ENCODE measurements at regions not wholly inside any gene's neighbourhood (a gene's known extent, or its start where the extent isn't known, plus 50 kb on each side); places are given as distances from the start of the nearest gene placed in this dataset.

- intact Hi-C loops (cut with micrococcal nuclease) = loop anchor here (5.0 kb wide), 2 partner anchors 250 to 940 kb away; partner anchors contain the start of gene BPNT1
- ATAC-seq (ENCODE audit: low read depth) (no peak), DNase-seq (no peak)
- H3K36me3 Mint-ChIP-seq (ENCODE audit: low read depth) = no peaks in the 10 kb centered on the region
- H3K4me3 Mint-ChIP-seq = no peak overlapping the region
- POLR2A ChIA-PET = no interaction called here
- CTCF ChIA-PET = no interaction called here
- H3K27ac Mint-ChIP-seq = no peak overlapping the region
- TF ChIP-seq, protein P1, sequence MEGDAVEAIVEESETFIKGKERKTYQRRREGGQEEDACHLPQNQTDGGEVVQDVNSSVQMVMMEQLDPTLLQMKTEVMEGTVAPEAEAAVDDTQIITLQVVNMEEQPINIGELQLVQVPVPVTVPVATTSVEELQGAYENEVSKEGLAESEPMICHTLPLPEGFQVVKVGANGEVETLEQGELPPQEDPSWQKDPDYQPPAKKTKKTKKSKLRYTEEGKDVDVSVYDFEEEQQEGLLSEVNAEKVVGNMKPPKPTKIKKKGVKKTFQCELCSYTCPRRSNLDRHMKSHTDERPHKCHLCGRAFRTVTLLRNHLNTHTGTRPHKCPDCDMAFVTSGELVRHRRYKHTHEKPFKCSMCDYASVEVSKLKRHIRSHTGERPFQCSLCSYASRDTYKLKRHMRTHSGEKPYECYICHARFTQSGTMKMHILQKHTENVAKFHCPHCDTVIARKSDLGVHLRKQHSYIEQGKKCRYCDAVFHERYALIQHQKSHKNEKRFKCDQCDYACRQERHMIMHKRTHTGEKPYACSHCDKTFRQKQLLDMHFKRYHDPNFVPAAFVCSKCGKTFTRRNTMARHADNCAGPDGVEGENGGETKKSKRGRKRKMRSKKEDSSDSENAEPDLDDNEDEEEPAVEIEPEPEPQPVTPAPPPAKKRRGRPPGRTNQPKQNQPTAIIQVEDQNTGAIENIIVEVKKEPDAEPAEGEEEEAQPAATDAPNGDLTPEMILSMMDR (IDR thresholded peaks at IDR 0.05) = no peak
- peaks cover 25% of the 10 kb centered on the region for H3K27me3 Mint-ChIP-seq
- no peaks in the 10 kb centered on the region for H3K4me1 Mint-ChIP-seq
- H3K9me3 Mint-ChIP-seq = peaks cover 2% of the 10 kb centered on the region
Measured at GRCh38 chr1:219837274-219837993, 90.9 kb downstream of the SLC30A10 start.

DNA sequence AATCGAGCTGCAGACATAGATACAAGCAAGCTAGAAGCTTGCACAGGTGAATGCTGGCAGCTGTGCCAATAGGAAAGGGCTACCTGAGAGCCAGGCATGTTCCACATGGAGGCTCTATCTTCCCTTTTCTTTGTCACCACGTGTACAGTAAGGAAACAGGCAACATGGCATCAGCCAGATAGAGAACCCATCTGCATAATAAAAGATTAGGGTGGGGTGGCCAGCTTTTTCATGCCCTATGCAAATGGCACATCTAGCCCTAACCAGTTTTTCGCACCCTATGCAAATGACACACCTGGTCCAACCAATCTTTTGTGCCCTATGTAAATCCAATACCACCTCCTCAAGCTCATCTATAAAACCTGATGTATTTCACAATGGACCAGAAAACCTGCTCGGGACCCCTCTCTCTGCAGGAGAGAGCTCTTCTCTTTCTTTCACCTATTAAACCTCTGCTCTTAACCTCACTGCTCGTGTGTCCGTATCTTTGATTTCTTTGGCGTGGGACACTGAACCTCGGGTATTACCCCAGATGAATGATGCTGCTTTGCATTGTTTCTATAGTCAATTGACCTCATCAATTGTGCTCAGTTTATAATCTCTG lies 93.9 kb downstream of the SLC30A10 start:
- TF ChIP-seq, protein P1 (IDR thresholded peaks at IDR 0.05) = no peak
- no peaks in the 10 kb centered on the region for H3K4me1 Mint-ChIP-seq
- H3K9me3 Mint-ChIP-seq = peaks cover 3% of the 10 kb centered on the region
- peaks cover 24% of the 10 kb centered on the region for H3K27me3 Mint-ChIP-seq
- intact Hi-C loops (cut with micrococcal nuclease) = no loop called here
- CTCF ChIA-PET = interaction anchor here (0.6 kb wide), 1 partner anchor 7 kb away, joined by 3 read pairs; no protein-coding TSS in a partner anchor
- DNase-seq (no peak), ATAC-seq (ENCODE audit: low read depth) (no peak)
- no peak overlapping the region for H3K4me3 Mint-ChIP-seq
- no peak overlapping the region for H3K27ac Mint-ChIP-seq
- POLR2A ChIA-PET = no interaction called here
- no peaks in the 10 kb centered on the region for H3K36me3 Mint-ChIP-seq (ENCODE audit: low read depth)

DNA sequence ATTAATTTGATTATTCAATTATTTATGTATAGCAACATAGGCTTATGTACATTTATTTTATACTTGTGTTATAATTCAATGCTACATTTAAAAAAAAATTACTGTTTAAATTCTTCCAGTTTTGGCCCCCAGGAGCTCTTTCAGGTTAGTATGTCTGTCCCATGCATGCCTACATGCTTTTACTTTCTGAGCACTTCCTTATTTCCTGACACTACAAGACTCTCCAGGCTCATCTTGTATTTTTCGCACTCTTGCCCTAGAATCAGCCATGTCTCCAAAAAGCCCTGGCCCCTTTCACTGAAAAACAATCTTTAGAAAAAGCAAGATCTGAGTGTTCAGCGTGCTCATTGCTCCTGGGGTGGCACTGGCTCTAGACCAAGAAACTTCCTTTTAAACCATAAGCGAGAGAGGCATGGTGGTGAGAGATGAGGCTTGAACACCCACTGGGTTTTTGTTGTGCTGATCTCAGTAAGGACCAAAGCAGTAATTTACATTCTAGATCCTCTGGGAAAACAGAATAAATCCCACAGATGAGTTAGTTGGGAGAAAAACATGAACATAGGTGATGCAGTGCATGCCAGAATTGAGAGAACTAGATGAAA lies 95.0 kb downstream of the SLC30A10 start:
- TF ChIP-seq, protein P1 (IDR thresholded peaks at IDR 0.05) = no peak
- H3K27ac Mint-ChIP-seq = no peak overlapping the region
- ChIA-PET CTCF (no interaction called here), POLR2A (no interaction called here)
- no peaks in the 10 kb centered on the region for H3K4me1 Mint-ChIP-seq
- H3K9me3 Mint-ChIP-seq = peaks cover 3% of the 10 kb centered on the region
- H3K27me3 Mint-ChIP-seq = peaks cover 17% of the 10 kb centered on the region
- no peaks in the 10 kb centered on the region for H3K36me3 Mint-ChIP-seq (ENCODE audit: low read depth)
- intact Hi-C loops (cut with micrococcal nuclease) = no loop called here
- ATAC-seq (ENCODE audit: low read depth) = no peak
- no peak overlapping the region for H3K4me3 Mint-ChIP-seq
- DNase-seq = no peak

GRCh38 chr1:219826290-219826689 lies 102.1 kb downstream of the SLC30A10 start:
- CTCF ChIA-PET = no interaction called here
- ATAC-seq (ENCODE audit: low read depth) = no peak

DNA sequence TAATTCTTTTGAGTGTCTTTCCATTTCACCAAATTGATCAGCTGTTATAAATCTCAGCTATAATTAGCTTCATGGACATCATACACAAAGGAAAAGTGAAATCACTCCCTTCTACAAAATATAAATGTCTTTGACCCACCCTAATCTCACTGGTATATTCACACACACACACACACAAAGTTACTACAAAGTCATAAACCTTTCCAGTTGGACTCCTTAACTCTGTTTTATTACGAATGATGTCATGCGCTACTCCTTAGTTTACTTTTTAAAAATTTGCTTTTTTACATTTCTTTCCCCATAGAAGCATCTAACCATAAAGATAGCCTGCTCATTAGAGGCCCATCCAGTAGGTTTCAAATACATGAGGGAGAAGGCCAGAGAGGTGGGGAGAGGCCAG lies 103.0 kb downstream of the SLC30A10 start:
- ATAC-seq (ENCODE audit: low read depth) = no peak

More at GRCh38 chr1:219826290-219826689, 102.1 kb downstream of the SLC30A10 start:
- no peaks in the 10 kb centered on the region for H3K36me3 Mint-ChIP-seq (ENCODE audit: low read depth)
- no peaks in the 10 kb centered on the region for H3K9me3 Mint-ChIP-seq
- no peak for DNase-seq
- TF ChIP-seq, protein P1 (IDR thresholded peaks at IDR 0.05) = no peak
- peaks cover 2% of the 10 kb centered on the region for H3K27me3 Mint-ChIP-seq
- POLR2A ChIA-PET = no interaction called here
- H3K27ac Mint-ChIP-seq = no peak overlapping the region
- intact Hi-C loops (cut with micrococcal nuclease) = no loop called here
- no peaks in the 10 kb centered on the region for H3K4me1 Mint-ChIP-seq
- H3K4me3 Mint-ChIP-seq = no peak overlapping the region

More for the DNA sequence above, 103.0 kb downstream of the SLC30A10 start:
- ChIA-PET CTCF (no interaction called here), POLR2A (no interaction called here)
- TF ChIP-seq, protein P1 (IDR thresholded peaks at IDR 0.05) = no peak
- no peak for DNase-seq
- Mint-ChIP-seq H3K27me3 (peaks cover 2% of the 10 kb centered on the region), H3K4me1 (no peaks in the 10 kb centered on the region), H3K4me3 (no peak overlapping the region), H3K36me3 (ENCODE audit: low read depth) (no peaks in the 10 kb centered on the region), H3K27ac (no peak overlapping the region), H3K9me3 (no peaks in the 10 kb centered on the region)
- intact Hi-C loops (cut with micrococcal nuclease) = no loop called here
